ENCODE measurements at regions not wholly inside any gene's neighbourhood (a gene's known extent, or its start where the extent isn't known, plus 50 kb on each side); places are given as distances from the start of the nearest gene placed in this dataset.

DNA sequence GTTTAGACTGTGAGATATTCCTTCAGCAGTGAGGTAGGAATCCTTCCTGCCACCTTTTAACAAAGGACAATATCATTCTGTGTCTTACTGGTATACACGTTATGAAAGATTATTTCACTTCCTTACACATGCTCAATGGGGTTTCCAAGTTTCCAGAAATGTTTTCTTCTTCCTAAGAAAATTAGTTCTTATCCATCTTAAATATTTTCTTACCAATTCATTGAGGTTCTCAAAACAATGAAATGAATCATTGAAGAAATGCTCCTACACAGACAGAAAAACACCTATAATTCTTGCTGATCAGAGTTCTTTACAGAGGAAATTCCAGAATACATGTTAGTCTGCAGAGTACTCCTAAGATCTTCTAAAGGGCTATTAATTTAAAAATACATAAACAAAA lies 51.4 kb upstream of the SEC61G start:
- DNase-seq = no peak

DNA sequence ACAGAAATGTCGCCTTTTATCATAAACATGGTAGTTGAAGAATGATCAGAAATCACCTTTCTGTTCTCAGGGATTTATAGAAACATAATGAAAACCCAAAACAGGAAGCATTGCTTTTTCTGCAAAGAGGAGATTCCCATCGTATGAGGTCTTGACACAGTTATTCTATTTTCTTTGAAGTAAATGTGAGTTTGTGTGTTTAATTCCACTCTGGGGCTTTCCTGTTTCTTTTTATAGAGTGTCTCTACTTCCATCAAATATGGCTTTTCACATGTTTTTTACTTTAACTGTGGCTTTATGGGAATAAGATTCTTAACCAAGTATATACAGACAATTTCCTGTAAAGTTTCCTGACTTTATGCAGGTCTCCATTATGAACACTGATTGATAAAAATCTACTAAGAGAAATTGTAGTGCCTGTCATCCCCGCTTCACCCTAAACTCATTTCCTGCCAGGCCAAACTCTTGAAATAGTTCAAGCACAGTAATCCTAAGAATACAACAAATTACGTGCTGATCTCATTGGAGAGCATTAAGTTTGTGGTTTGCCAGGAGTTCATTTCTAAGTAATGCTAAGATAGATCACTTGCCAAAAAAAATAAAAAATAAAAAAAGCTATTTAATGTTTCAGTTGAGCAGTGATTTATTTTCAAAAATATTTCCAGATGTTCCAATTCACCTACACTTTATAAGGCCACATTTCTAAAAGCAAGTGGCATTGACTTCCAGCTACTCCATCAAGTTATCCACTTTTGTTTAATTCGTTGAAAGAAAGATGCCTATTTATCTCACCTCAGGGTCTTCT lies 52.2 kb upstream of the SEC61G start:
- DNase-seq = no peak

DNA sequence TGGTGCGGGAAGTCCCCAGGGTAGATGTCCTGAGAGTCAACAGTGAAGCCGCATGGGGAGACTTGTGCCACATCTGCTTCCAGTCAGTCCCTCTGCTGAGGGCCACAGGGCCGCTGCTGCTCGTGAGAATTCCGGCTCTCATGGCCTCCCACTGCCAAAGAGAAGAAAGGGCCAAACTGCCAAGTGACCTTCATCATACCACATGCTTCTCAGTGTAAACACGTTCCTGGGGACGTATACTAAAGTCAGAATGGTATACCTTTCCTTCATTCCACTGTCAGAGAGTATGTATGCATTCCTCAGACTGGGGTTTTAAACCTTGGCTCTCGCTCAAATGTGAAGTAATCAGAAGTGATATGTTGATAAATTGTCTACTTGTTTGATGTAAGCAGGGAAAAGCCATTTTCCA lies 52.8 kb upstream of the SEC61G start:
- DNase-seq = no peak

DNA sequence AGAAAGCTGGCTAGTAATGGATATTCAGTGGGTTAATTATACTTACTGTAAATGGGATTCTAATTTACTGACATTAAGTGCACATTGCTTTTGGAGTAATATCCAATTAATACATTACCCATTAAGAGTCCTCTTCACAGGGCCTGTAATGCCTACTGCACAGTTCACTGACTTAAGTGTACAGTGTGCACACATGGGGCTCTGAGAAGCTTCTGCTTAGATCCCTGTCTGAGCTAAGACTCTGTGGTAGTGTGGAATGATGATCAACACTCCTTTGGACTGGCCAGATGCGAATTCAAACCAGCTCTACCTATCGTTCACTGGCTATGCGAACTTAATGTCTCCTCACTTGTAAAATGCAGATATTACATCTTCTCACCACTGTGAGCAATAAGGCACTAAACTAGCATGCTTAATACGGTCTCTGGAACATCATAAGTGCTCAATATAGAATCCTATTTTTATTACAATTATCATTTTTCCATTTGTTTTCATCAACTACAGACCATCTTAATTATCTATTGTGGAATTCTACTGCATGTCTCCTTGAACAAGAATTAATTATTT lies 53.8 kb upstream of the SEC61G start:
- DNase-seq = no peak

DNA sequence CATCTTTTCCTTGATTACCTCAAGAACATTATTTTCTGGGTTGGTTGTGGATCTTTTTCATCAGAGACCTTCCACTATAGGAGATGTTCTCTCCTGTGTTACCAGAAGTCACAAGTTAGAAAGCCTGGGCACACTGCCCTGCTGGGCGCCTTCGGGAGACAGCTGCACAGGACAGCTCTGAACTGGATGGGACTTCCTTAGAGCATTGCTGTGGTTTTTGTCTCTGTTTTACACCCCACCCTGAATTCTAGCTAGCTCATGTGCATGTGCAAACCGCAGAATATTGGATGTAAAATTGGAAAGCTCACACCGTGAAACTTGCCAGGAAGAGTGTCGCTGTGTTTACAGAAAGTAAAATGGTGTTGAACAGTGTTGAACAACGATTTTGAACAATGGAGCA lies 54.4 kb upstream of the SEC61G start:
- DNase-seq = no peak

DNA sequence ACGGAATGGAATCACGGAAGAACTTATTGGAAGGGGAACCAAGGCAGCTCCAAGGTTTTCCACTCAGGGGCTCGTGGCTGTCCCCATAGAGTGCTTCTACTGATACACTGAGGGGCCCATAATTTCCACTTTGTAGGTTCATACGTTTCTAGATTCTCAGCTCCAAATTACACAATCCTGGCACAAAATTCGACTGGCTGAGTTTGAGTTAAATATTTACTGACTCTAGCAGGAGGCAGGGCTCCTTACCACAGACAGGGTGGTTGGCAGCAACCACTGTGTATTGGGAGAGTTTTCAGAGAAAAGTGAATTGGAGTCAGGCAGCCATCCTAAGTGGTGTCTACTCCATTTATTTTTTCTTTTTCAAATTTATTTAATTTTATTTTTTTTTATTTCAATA lies 55.4 kb upstream of the SEC61G start:
- no peak for DNase-seq

DNA sequence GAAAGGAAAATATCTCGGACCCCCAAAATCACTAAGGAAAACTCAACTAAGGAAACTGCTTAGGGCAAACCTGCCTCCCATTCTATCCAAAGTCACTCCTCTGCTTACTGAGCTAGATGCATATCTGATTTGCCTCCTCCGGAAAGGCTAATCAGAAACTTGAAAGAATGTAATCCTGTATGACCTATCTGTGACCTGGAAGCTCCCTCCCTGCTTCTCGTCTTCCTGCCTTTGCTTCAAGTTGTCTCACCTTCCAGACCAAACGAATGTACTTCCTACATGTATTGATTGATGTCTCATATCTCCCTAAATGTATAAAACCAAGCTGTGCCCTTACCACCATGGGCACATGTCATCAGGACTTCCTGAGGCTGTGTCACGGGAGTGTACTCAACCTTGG lies 58.1 kb upstream of the SEC61G start:
- no peak for DNase-seq

DNA sequence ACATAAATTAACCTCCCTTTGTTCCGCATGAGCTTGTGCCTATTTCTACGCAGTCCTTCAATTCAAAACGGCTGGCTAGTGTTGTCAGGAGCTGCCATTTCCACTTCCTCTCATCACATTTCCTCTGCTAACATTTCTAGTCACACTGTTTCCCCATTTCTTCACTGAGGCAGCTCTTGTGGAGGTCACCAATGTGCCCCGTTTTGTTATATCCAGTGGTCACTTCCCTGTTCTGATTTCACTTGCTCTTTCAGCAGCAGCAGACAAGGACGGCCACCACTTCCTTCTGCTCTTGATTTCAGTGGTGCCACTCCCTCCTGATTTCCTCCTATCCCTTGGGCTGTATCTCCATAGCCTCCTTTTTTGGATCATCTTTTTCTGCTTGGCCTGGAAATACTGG lies 64.8 kb upstream of the SEC61G start:
- peak; percentile 55 to 74 (median 65) for DNase-seq

DNA sequence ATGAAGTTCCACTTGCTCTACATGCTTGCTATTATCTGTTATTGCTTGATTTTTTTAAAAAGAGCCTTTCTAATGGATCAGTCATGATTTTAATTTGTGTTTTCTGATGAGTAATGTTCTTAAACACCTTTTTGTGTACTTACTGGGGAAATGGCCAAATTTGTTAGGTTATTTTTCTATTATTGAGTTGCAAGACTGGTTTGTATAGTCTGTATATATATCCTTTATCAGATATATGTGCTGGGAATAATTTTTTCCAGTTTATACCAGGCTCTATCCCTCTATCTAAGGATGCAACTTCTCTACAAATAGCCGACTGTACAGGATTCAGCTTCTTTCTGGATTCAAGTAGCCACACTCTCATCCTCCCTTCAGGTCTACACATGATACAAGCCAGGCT lies 65.6 kb upstream of the SEC61G start:
- DNase-seq = no peak

DNA sequence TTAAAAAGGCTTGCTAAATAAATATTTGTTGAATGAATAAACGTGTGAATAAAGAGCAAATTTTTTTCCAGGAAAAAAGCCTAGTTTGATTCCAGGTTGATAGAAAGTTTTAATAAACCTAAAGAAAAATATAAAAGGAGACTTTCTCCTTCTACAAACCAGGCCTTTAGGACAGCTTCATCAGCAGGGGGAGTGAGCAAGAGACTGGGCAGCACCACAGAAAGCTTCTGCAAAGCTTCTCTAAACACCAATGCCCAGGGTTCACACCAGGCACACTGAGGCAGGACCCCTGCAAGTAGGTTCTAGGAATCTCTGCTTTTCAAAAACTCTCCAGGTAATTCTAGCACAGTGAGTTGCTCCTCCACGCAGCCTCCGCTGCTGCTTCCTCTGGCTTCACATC lies 66.4 kb upstream of the SEC61G start:
- no peak for DNase-seq

DNA sequence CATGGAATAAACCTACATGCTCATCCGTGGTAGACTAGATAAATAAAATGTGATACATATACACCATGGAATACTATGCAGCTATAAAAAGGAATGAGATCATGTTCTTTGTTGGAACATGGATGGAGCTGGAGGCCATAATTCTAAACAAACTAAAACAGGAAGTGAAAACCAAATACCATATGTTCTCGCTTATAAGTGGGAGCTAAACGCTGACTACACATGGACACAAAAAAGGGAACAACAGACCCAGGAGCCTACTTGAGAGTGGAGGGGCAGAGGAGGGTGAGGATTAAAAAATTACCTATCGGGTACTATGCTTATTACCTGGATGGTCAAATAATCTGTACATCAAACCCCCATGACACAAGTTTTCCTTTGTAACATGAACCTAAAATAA lies 68.7 kb upstream of the SEC61G start:
- DNase-seq = peak; percentile 9 to 52 (median 19)

DNA sequence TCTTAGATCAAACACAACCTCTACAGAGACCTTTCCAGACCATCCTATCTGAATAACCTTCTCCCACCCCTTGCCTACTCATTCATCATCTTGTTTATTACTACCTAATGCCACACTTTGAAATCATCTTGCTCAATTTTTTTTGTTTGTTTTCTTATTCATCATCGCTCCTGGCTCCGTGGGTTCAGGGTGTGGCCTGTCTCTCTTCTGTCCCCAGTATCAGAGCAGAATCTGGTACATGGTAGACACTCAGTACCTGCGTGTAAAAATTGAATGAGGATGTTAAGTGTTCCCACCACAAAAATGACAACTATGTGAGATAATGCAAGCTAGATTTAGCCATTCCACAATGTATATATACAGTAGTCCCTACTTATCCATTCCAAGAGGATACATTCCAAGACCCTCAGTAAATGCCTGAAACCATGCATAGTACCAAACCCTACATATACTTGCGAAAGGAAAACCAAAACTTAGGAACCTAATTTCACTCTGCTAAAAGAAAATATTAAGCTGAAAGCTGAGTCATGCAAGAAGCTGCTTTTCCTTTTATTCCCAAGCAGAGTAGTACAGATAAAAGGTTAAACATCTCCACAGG lies 72.1 kb upstream of the SEC61G start:
- no peak for DNase-seq

DNA sequence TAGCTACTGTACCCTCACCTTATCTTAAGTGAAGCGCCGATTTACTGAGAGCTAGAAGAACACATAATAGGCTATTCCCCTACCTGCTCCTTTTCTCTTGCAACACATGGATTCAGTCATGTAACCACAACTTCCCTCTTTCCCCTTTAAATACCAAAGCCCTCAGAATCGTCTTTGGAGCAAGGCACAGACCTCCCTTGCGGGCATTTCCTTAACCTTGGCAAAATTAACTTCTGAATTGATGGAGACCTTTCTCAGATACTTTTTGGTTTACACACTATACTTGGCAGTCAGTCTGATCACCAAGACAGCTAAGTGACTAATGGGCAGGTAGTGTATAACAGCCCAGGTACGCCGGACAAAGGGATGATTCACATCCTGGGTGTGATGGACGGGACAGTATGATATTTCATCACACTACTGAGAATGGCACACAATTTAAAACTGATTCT lies 72.7 kb upstream of the SEC61G start:
- peak; percentile 9 to 44 (median 36) for DNase-seq

DNA sequence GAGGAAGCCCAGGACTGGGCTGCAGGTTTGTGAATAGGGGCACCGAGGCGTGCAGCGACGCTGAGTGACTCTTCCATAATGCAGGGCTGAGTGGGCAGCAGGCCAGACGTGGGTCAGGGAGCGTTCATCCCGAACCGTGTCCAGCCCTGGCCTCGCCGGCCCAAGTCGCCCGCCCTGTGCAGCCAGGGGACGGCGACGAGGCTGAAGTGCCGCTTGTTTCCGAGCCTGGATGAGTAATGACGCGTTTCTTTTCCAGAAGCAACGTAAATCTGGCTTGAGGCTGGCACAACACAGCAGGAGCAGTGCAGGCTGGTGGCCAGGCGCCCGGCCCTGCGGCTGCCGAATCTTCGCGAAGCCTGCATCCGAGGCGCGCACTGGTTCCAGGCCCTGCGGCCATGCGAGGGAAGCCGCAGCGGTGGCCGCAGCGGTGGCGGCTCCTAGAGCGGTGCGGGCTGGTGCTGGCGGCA lies 74.0 kb upstream of the SEC61G start:
- DNase-seq = no peak

DNA sequence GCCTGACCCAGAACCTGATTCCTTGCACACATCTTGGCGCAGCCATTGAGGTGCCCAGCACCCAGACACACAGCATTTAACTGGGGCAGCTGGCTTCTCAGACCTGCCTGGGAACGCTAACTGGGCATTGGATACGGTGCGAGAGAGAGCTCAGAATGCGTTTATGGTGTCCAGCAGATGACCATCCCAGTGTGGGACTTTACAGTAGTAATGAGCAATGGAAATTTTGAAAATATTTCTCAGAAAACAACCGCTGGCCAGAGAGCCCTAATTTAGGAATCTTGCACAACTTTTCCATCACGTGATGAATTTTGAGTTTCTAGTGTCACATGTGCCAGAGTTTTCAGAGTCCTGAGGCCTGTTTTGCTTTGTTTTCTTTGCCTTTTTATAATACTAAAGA lies 78.2 kb upstream of the SEC61G start:
- no peak for DNase-seq

DNA sequence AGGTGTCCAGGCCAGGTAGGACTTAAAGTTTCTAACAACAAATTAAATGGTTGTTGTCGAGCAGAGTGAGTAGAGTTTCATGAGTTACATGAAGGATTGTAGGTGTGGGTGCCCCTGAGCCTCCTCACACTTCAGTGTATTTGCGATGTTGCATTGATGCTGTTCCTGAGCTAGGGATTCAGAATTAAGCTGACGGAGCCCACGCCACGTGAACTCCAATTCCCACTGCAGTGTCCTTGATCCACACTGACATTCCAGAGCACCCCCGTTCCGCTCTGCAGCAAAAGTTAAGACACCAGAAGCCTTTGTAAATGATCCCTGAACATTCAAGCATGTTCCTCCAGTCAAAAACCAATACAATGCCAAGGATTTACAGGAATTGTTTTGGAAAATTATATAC lies 78.8 kb upstream of the SEC61G start:
- no peak for DNase-seq

DNA sequence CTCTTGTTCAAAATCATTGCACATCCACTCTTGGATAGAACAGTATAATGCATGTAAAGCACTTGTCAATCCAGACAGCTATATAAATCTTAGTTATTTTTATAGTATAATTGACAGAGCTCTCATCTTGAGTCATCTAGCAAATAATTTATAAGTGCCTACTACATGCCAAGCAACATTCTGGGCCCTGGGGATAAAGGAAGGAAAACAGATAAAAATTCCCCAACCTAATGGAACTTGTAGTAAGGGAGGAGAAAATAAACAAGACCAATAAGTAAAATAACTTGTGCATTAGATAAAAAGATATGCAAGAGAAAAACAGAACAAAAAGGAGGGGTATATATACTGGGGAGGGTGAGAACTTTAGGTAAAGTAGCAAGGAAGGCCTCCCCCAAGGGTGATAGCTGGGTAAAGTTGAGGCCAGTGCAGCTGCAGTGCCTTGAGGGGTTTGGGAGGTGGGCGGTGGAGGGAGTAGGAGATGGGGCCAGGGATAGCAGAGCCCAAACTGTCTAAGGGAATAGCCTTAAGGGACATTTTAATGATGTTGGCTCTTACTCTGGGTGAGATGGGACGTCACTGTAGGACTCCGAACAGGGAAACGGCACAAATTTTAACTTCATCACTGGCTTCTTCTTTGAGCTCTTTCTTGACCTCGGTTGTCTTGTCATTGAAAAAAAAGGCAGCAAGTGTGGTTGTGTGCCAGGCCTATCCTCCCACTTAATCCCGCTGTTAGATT lies 79.3 kb upstream of the SEC61G start:
- DNase-seq = no peak

DNA sequence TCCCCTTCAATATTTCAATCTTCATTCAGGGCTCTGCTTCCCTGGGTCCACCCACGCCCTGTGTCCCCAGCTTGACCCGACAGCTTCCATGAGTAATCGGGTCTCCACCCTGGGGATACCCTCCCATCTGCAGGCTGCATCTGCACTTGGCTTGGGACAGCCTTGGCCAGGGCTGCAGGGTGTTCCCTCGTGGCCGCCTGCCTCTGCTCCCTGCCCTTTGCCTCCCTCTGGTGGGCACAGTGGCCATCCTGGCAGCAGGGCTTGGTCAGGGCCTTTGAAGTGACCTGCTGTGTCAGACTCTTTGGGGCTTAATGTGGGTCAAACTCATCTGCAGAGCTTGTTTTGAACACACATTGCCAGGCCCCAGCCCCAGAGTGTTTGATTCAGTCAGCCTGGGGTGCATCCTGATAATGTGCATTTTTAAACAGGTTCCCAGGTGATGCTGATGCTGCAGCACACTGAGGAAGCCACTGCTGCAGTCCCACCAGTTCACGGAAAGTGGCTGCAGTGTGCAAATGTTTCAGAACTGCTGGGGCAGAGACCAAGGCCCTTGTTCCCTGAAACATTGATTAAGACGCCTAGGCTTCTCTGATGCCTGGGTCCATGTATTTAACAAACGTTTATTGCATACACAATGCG lies 80.7 kb upstream of the SEC61G start:
- peak; percentile 53 to 71 (median 68) for DNase-seq

DNA sequence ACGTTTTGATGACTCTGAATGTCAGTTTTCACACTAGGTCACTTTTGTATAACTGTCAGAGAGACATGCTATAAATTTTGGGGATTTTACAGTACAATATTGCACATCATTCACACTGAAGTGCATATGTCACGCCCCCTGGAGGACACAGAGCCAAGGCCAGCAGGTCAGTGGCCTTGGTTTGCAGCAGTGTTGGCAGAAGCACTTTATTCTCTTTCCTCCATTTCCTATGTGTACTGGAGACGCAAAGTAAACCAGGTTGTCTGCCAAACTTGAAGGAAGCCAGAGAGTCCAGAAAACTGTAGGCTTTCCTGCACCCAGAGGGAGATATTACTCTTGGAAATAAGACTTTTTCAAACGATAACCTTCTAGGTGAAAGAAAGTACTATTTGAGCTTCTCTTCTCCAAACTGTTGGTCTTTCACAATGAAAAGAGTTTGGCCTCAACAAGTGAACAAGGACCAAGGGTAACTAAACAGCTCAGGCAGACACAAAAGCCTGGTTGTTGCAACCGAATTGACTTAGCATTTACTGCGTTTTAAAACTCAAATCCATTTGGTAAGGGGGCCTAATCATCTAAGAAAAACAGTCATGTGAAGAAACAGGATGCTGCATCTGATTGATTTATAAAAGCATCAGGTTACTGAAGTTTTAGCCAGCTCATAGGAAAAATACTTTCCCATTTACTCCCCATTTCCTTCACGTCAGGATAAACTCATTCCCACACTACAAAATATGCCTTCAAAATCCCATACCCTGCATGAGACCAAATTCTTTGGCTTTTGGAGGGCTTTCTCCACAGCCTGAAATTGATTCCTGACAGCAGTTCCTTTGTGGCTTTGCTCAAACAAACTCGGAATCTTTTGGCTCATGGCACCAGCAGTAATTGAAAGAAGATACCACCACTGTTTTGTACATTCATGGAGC lies 83.0 kb upstream of the SEC61G start:
- peak; percentile 33 to 59 (median 56) for DNase-seq

DNA sequence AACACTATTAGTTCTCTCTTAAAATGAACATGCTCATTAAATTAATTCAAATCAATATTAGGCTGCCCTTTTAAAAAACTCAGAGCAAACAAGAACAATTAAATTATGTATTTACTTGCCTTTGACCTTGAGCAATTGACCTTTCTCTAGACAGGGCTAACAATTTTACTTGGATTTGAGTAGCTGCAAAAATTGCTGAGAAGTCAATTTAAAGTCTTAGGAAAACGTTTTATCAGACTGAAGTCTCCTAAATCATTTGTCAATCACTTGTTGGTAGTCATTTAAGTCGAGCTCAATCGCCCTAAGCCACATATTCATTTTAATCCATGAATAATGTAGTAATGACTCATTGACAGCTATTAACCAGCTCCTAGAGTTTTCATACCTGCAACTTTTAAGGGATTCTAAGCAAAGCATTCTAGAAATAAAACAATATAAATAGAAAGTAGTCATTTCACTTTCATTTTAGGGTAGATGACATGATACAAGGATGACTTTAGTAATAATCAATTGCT lies 84.9 kb upstream of the SEC61G start:
- no peak for DNase-seq

DNA sequence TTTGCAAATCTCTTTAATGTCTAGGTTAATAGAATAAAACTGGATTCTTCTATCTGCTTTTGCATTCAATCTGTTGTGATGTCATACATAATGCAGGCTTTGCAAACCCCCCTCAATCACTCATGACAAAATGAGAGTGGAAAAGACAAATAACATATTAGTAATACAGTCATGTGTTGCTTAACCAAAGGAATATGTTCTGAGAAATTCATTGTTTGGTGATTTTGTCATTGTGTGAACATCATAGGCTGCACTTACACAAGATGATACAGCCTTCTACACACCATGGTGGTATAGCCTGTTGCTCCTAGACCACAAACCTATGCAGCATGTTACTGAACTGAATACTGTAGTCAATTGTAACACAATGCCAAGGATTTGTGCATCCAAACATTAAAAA lies 87.3 kb upstream of the SEC61G start:
- DNase-seq = no peak

DNA sequence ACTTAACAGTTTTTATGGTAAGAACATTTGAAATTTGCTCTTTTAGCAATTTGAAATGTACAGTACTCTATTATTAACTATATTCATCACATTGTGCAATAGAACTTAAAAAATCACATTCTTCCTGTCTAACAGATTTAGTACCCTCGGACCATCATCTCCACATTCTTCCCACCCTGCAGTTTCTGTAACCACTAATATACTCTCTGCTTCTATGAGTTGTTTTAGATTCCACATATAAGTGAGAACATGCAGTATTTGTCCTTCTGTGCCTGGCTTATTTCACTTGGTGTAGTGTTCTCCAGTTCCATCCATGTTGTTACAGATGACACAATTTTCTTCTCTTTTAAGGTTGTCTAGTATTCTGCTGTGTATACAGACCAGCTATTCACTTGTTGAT lies 88.9 kb upstream of the SEC61G start:
- no peak for DNase-seq
